ENCODE measurements at regions not wholly inside any gene's neighbourhood (a gene's known extent, or its start where the extent isn't known, plus 50 kb on each side); places are given as distances from the start of the nearest gene placed in this dataset.

GRCh38 chr4:166274136-166274761, 401.2 kb downstream of the TLL1 start:
- DNase-seq (ENCODE audit: low read depth, low spot score): no peak

GRCh38 chr4:166274775-166275174, 401.7 kb downstream of the TLL1 start:
- no peak for DNase-seq (ENCODE audit: low read depth, low spot score)

GRCh38 chr4:166277401-166277800, 404.4 kb downstream of the TLL1 start:
- no peak for DNase-seq (ENCODE audit: low read depth, low spot score)

- no peak for DNase-seq (ENCODE audit: low read depth, low spot score)
Measured at GRCh38 chr4:166277853-166278252, 404.8 kb downstream of the TLL1 start.

GRCh38 chr4:166279261-166279660, 406.2 kb downstream of the TLL1 start:
- DNase-seq (ENCODE audit: low read depth, low spot score): no peak

- no peak for DNase-seq (ENCODE audit: low read depth, low spot score)
Measured at GRCh38 chr4:166280642-166281041, 407.6 kb downstream of the TLL1 start.

DNA sequence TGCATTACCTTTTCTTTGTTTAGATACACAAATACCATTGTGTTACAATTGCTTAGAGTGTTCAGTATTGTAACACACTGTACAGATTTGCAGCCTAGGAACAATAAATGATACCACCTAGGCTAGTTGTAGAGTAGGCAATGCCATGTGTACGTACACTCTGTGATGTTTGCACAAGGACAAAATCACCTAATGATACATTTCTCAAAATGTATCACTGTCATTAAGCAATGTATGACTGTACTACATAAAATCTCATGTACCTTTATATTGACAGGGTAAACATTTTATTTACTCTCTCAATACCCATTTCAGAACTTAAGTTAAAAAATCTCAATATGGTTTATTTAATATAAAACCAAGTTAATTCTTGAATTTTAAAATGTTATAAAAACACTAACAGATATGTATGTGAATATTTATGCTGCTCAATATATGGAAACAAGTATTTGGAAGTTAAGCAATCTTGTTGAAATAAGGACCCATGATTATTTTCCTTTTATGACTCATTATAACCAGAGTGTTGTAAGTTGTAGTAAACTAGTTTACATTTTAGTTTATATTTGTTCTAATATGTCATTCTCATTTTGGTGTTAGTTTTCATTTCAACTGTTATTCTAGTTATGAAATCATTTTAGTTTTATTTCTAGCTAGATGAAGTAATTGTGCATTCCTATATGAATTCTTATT, 409.2 kb downstream of the TLL1 start:
- no peak for DNase-seq (ENCODE audit: low read depth, low spot score)

GRCh38 chr4:166284221-166284620, 411.2 kb downstream of the TLL1 start:
- DNase-seq (ENCODE audit: low read depth, low spot score): no peak

DNA sequence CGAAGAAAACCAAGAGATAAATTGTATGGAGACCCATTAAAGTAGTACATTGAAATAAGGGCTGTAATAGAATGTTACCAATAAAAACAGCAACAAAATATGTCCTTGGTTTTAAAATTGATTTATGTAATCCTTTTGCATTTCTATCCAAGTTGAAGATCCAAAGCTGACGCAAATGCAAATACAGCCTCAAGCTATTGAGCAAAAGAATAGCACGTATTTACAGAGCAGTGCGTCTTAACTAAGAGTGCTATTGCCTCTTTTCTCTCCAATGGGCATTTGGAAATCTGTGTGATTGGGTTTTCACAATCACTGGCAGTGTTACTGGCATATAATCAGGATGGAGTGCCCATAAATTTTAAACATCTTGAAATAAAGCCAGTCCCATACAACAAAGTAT, 417.4 kb downstream of the TLL1 start:
- DNase-seq (ENCODE audit: low read depth, low spot score): no peak

- DNase-seq (ENCODE audit: low read depth, low spot score): no peak
Measured at GRCh38 chr4:166293556-166293955, 420.5 kb downstream of the TLL1 start.

- DNase-seq (ENCODE audit: low read depth, low spot score): no peak
Measured at GRCh38 chr4:166301266-166301665, 428.2 kb downstream of the TLL1 start.

DNA sequence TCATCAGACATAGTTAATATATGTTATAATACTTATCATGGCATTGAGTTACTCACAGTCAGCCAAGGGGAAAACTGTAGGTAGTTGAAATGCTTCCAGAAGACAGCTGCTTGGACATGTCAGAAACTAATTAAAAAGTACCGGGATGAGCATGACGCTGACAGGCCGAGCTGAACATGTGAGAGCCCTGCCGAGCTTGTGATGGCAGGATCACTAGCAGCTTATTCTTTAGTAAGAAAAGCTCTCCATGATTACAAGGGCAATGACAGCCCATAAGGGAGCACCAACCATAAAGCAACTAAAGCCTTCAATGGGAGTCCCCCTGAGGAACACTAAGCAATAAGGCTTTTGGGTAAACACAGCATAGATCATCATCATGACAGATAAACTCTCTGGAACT, 435.6 kb downstream of the TLL1 start:
- no peak for DNase-seq (ENCODE audit: low read depth, low spot score)

DNA sequence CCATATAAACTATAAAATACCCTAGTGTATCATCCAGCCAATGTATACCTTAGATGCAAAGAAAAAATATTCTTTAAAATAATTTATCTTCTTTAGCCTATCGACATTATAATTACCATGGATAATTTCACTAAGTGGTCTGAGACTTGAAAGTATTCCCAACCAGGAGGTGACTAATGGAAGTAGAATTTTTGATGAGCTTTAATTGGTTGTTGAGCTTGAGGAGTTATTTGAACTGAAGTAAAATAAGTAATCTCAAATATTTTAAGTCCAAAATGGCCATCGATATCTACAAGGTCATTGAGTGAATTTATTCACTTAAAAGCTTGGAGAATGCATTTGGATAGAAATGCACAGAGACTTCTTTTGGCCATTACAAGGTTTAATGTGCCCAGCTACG, 436.2 kb downstream of the TLL1 start:
- DNase-seq (ENCODE audit: low read depth, low spot score): no peak

DNA sequence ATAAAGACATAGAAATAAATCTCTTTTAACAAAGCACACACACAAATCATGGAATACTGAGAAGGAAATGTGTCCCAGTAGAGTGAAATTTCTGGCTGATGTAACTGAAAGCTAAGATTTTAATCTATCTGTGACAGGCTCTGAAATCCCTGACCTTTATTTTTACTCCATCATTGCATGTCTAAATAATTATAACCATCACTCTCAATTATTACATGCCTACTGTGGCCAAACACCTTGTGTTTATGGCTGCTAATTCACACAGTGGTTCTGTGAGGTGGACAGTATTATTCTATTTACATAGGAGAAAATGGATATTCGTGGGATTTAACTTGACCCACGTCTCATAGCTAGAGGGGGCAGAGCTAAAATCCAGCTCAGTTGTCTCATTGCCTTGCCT, 438.1 kb downstream of the TLL1 start:
- no peak for DNase-seq (ENCODE audit: low read depth, low spot score)

DNA sequence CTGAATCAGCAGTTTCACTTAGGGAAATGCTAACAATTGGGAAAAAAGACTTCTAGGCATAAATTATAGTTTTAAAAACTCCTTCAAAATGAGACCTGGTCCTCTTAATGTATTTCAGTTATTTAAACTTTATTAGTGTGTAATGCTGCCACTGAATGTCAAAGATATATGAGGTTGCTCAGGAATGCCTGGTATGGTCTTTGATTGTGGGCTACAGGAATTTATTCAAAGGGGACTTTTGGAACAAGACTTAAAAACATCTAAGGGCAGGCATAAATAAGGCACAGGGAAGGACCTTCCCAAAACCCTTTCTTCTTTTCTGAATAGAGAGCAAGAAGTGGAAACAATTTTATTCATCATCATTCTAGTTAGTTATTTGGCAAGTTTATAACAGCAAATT, 439.1 kb downstream of the TLL1 start:
- no peak for DNase-seq (ENCODE audit: low read depth, low spot score)

- DNase-seq (ENCODE audit: low read depth, low spot score): no peak
Measured at GRCh38 chr4:166314902-166315301, 441.9 kb downstream of the TLL1 start.

DNA sequence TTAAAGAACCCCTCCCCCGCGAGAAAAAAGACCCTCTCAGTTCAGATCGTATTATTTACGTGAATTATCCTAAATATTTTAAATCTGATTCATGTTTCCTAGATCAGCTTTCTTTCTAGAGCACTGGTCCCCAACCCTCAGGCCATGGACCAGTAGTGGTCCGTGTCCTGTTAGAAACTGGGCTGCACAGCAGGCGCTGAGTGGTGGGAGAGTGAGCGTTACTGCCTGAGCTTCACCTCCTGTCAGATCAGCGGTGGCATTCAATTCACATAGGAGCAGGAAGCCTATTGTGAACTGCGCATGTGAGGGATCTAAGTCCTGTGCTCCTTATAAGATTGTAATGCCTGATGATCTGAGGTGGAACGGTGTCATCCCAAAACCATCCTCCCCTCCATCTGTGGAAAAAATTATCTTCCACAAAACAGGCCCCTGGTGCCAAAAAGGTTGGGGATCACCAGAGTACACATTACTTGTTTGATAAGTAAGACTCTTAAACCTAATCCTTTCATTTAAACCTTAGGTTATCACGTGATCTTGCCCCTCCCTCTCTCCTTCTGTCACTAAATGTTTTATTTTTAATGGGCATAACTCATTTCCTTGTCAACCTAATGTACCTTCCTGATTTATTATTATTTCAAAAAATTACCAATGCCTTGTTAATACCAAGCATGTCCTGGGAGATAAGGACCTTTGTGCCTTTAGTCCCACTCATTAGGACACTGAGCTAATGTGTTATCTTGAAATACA, 442.9 kb downstream of the TLL1 start:
- DNase-seq (ENCODE audit: low read depth, low spot score): no peak

DNA sequence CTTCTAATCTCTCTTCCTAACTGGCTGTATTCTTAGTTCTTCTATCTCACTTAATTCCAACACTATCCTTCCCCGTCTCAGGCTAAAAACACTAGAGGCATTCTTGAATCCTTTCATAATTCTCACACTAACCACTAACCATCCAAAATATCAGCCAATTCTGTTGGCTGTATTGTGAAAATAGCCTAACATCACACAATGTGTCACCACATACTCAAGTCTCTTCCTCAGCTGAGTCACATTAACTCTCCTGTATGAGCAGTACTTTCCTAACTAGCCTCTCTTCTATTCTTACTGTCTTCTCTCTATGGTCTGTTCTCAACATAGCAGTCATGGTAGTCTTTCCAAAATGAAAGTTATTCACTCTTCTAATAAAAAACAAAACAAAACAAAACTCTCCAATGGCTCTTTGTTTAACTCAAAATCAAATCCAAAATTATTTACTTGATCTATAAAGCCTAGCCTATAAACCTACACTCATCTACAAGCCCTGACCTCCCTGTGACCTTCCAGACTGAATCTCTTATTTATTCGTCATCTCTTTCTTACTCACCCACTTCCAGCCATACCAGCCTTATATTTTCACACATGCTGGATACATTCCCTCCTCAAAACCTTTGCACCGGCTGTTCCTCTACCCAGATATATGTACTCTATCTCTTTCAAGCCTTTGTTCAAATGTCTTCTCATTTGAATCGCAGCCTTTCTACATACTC, 445.9 kb downstream of the TLL1 start:
- DNase-seq (ENCODE audit: low read depth, low spot score): no peak

GRCh38 chr4:166323250-166323649, 450.2 kb downstream of the TLL1 start:
- no peak for DNase-seq (ENCODE audit: low read depth, low spot score)

DNA sequence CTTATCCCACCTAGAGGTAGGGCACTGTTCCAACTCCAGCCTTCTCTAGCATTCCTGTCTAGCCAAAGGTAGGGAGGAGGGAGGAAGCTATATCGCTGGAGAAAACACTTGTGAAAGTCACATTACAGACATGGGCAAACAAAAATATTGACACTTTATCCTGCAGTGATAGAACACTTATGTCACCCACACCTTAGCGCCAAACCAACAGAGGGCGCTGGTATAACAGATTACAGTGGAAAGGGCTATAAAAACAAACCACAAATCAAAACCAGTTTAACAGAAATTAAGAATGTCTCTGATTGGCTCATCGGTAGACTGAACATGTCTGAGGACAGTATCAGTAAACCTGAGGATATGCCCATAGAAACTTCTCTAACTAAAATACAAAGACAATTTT, 451.3 kb downstream of the TLL1 start:
- DNase-seq (ENCODE audit: low read depth, low spot score): no peak

DNA sequence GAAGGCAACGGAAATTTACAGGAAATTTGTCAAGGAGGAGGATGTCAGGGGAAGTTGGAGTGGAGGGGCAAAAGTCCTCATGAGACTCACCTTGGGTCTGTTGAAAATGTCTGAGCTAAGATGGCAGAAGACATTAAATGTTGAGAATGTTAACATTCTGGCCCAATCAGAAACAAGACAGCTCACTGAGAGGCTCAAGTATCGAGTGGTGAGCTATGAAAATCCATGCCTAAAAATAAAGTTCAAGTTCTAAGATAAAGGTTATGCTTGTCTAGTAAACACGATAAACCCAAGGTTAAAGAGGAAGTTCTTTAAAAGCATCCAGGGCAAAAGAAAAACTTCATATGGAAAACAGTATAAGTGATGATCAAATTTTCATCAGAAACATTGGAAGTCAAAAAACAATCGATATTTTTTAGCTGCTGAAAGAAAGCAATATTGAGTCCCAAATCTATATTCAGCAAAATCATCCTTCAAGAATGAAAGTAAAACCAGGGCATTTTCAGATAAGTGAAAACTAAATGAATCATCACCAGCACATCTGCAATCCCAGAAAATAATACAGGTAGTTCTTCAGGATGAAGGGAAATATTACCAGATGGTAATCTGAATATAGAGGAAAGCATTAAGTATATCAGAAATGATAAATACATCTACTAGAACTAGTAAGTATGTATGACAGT, 462.4 kb downstream of the TLL1 start:
- no peak for DNase-seq (ENCODE audit: low read depth, low spot score)

DNA sequence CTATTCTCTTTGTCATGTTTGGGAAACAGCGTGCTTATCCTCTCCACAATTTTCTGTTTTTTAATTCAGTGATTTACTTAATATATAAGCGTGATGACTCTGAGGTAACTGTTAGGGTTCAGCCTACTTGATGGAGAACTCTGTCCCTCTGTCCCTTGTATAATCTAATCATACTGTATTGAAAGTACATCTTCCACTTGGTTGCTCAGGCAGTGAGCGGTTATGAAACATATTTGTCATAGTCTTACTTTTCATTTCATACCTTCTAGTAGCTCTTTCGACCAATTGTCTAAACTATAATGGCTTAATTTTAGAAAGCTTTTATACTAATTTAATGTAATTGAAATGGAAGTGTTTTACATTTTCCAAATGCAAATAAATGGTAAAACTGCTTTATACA, 469.0 kb downstream of the TLL1 start:
- DNase-seq (ENCODE audit: low read depth, low spot score): no peak
